22Rv1 (cell line): ENCODE measurements at regions not wholly inside any gene's neighbourhood (a gene's known extent, or its start where the extent isn't known, plus 50 kb on each side); places are given as distances from the start of the nearest gene placed in this dataset.

Source experiments
- H3K27ac ChIP-seq: fragments of 450-650 bp; 2 replicates; pipeline ENCODE4 v1.5.1; 2017
- CTCF ChIP-seq: fragments of 450-650 bp; IDR thresholded peaks from 2 replicates; pipeline ENCODE4 v1.5.1; 2017; ENCODE audit warnings: mild to moderate bottlenecking
- ZFX ChIP-seq: fragments of 450-650 bp; IDR thresholded peaks from 2 replicates; pipeline ENCODE4 v1.6.1; 2017; ENCODE audit warnings: antibody characterized with exemption, borderline replicate concordance

GRCh38 chr10:60711496-60711895 lies 66.8 kb upstream of the CDK1 start:
- no peak overlapping the region for H3K27ac ChIP-seq

GRCh38 chr10:60710041-60710440 lies 68.2 kb upstream of the CDK1 start:
- H3K27ac ChIP-seq = no peak overlapping the region
- no peak for TF ChIP-seq CTCF
- TF ChIP-seq ZFX = no peak

More at GRCh38 chr10:60711496-60711895, 66.8 kb upstream of the CDK1 start:
- TF ChIP-seq CTCF (no peak), ZFX (no peak)

- TF ChIP-seq ZFX = no peak
- no peak for TF ChIP-seq CTCF
- H3K27ac ChIP-seq = no peak overlapping the region
These were observed 69.6 kb upstream of the CDK1 start for GRCh38 chr10:60708666-60709065.

GRCh38 chr10:60707841-60708240 lies 70.4 kb upstream of the CDK1 start:
- H3K27ac ChIP-seq = no peak overlapping the region
- TF ChIP-seq ZFX (no peak), CTCF (no peak)

GRCh38 chr10:60706146-60706545 lies 72.1 kb upstream of the CDK1 start:
- no peak for TF ChIP-seq ZFX
- TF ChIP-seq CTCF = no peak

GRCh38 chr10:60705376-60705775 lies 72.9 kb upstream of the CDK1 start:
- H3K27ac ChIP-seq = no peak overlapping the region
- no peak for TF ChIP-seq ZFX
- TF ChIP-seq CTCF = no peak

More at GRCh38 chr10:60706146-60706545, 72.1 kb upstream of the CDK1 start:
- H3K27ac ChIP-seq = no peak overlapping the region

GRCh38 chr10:60704471-60704870 lies 73.8 kb upstream of the CDK1 start:
- no peak for TF ChIP-seq ZFX
- no peak for TF ChIP-seq CTCF
- H3K27ac ChIP-seq = no peak overlapping the region
